AG10803 (cell line): ENCODE measurements at regions not wholly inside any gene's neighbourhood (a gene's known extent, or its start where the extent isn't known, plus 50 kb on each side); places are given as distances from the start of the nearest gene placed in this dataset.
"Not testable (repeated sequence)": the region's sequence is repeated elsewhere in the genome, so short reads cannot be mapped to it uniquely, and the experiment has no call there.

Source experiments
- DNase-seq: peaks from one replicate; pipeline ENCODE4 v3.0.0; 2010; ENCODE audit warnings: low read depth
- H3K4me3 ChIP-seq: 2 replicates; pipeline ENCODE4 v1.5.1; 2011; ENCODE audit warnings: mild to moderate bottlenecking, low read length, control low read depth
- CTCF ChIP-seq: conservative IDR thresholded peaks from 2 replicates; pipeline ENCODE4 v1.5.1; 2011; ENCODE audit warnings: mild to moderate bottlenecking, low read length, control low read depth, inconsistent platforms

- no peak for TF ChIP-seq CTCF
- no peak for DNase-seq
- no peak overlapping the region for H3K4me3 ChIP-seq
Measured at GRCh38 chr12:116443821-116444589, 115.2 kb upstream of the MAP1LC3B2 start.

- DNase-seq: no peak
- no peak for TF ChIP-seq CTCF
- no peak overlapping the region for H3K4me3 ChIP-seq
Measured at GRCh38 chr12:116444590-116444943, 114.6 kb upstream of the MAP1LC3B2 start.

- TF ChIP-seq CTCF: no peak
- DNase-seq: no peak
- no peak overlapping the region for H3K4me3 ChIP-seq
Measured at GRCh38 chr12:116448165-116448739, 110.9 kb upstream of the MAP1LC3B2 start.

- no peak overlapping the region for H3K4me3 ChIP-seq
- no peak for DNase-seq
- no peak for TF ChIP-seq CTCF
Measured at GRCh38 chr12:116450406-116450910, 108.7 kb upstream of the MAP1LC3B2 start.

GRCh38 chr12:116452975-116453374, 106.2 kb upstream of the MAP1LC3B2 start:
- DNase-seq: not testable (repeated sequence)

GRCh38 chr12:116453631-116454030, 105.5 kb upstream of the MAP1LC3B2 start:
- no peak for TF ChIP-seq CTCF
- DNase-seq: no peak
- H3K4me3 ChIP-seq: no peak overlapping the region

More at GRCh38 chr12:116452975-116453374, 106.2 kb upstream of the MAP1LC3B2 start:
- H3K4me3 ChIP-seq: not testable (repeated sequence)

GRCh38 chr12:116454076-116454475, 105.1 kb upstream of the MAP1LC3B2 start:
- no peak for DNase-seq
- TF ChIP-seq CTCF: no peak
- H3K4me3 ChIP-seq: no peak overlapping the region
